H9 (cell line): ENCODE measurements at regions not wholly inside any gene's neighbourhood (a gene's known extent, or its start where the extent isn't known, plus 50 kb on each side); places are given as distances from the start of the nearest gene placed in this dataset.

Experiments used
- DNase-seq: peaks from one replicate; pipeline ENCODE4 v3.0.0-alpha.2; 2017
- H2AFZ ChIP-seq: one replicate; pipeline ENCODE4 v1.6.1; 2013; ENCODE audit warnings: mild to moderate bottlenecking, low read length, control low read depth, moderate library complexity
- H2AK5ac ChIP-seq: 2 replicates; pipeline ENCODE4 v1.6.1; 2013; ENCODE audit warnings: low read length, control low read depth, mixed read lengths; ENCODE audit not compliant: insufficient read length
- H2BK120ac ChIP-seq: one replicate; pipeline ENCODE4 v1.6.1; 2013; ENCODE audit warnings: low read depth, mild to moderate bottlenecking, low read length, control low read depth, inconsistent platforms; ENCODE audit not compliant: poor library complexity, severe bottlenecking
- H2BK12ac ChIP-seq: 2 replicates; pipeline ENCODE4 v1.6.1; 2013; ENCODE audit warnings: low read length, control low read depth, mixed read lengths, low read depth; ENCODE audit not compliant: insufficient read length
- H2BK15ac ChIP-seq: 2 replicates; pipeline ENCODE4 v1.6.1; 2013; ENCODE audit warnings: low read depth, low read length, control low read depth
- H2BK20ac ChIP-seq: one replicate; pipeline ENCODE4 v1.6.1; 2013; ENCODE audit warnings: low read depth, mild to moderate bottlenecking, low read length, control low read depth, inconsistent platforms; ENCODE audit not compliant: poor library complexity, severe bottlenecking
- H2BK5ac ChIP-seq: 2 replicates; pipeline ENCODE4 v1.6.1; 2013; ENCODE audit warnings: low read length, control low read depth, mixed read lengths; ENCODE audit not compliant: insufficient read length
- H3K14ac ChIP-seq: 2 replicates; pipeline ENCODE4 v1.6.1; 2013; ENCODE audit warnings: low read length, control low read depth; ENCODE audit not compliant: insufficient read depth
- H3K18ac ChIP-seq: 2 replicates; pipeline ENCODE4 v1.6.1; 2013; ENCODE audit warnings: low read depth, mild to moderate bottlenecking, mixed read lengths, low read length, control low read depth; ENCODE audit not compliant: insufficient read length
- H3K23ac ChIP-seq: 2 replicates; pipeline ENCODE4 v1.6.1; 2013; ENCODE audit warnings: low read length, control low read depth, mixed read lengths, low read depth; ENCODE audit not compliant: insufficient read length
- H3K23me2 ChIP-seq: 2 replicates; pipeline ENCODE4 v1.6.1; 2013; ENCODE audit warnings: low read depth, mild to moderate bottlenecking, mixed read lengths, low read length, control low read depth; ENCODE audit not compliant: insufficient read length, poor library complexity, severe bottlenecking
- H3K27ac ChIP-seq: 2 replicates; pipeline ENCODE4 v1.5.1; 2013; ENCODE audit warnings: low read length, control low read depth, mixed read lengths, low read depth; ENCODE audit not compliant: insufficient read length
- H3K27me3 ChIP-seq: 2 replicates; pipeline ENCODE4 v1.6.1; 2013; ENCODE audit warnings: low read length, control low read depth, inconsistent platforms; ENCODE audit not compliant: insufficient read depth
- H3K4ac ChIP-seq: 2 replicates; pipeline ENCODE4 v1.6.1; 2013; ENCODE audit warnings: low read depth, mild to moderate bottlenecking, control low read depth, inconsistent platforms, low read length, moderate library complexity
- H3K4me1 ChIP-seq: 2 replicates; pipeline ENCODE4 v1.6.1; 2013; ENCODE audit warnings: low read length, control low read depth, inconsistent platforms; ENCODE audit not compliant: insufficient read depth
- H3K4me2 ChIP-seq: 2 replicates; pipeline ENCODE4 v1.6.1; 2013; ENCODE audit warnings: low read length, control low read depth, mixed read lengths; ENCODE audit not compliant: insufficient read length, insufficient read depth
- H3K56ac ChIP-seq: 2 replicates; pipeline ENCODE4 v1.6.1; 2013; ENCODE audit warnings: low read depth, mild to moderate bottlenecking, mixed read lengths, low read length, control low read depth; ENCODE audit not compliant: insufficient read length
- H3K79me1 ChIP-seq: 2 replicates; pipeline ENCODE4 v1.6.1; 2013; ENCODE audit warnings: low read depth, mild to moderate bottlenecking, moderate library complexity, low read length, control low read depth, inconsistent platforms; ENCODE audit not compliant: insufficient read depth, poor library complexity, severe bottlenecking
- H3K79me2 ChIP-seq: 2 replicates; pipeline ENCODE4 v1.6.1; 2013; ENCODE audit warnings: low read length, control low read depth, inconsistent platforms; ENCODE audit not compliant: insufficient read depth
- H3K9ac ChIP-seq: 2 replicates; pipeline ENCODE4 v1.6.1; 2013; ENCODE audit warnings: low read length, control low read depth, mixed read lengths; ENCODE audit not compliant: insufficient read length; ENCODE audit errors: extremely low read depth
- H3K9me3 ChIP-seq: one replicate; pipeline ENCODE4 v1.6.1; 2013; ENCODE audit warnings: low read depth, low read length, inconsistent platforms; ENCODE audit not compliant: control insufficient read depth
- H3T11ph ChIP-seq: one replicate; pipeline ENCODE4 v1.6.1; 2013; ENCODE audit warnings: mild to moderate bottlenecking, low read length, control low read depth, inconsistent platforms
- H4K20me1 ChIP-seq: one replicate; pipeline ENCODE4 v1.6.1; 2013; ENCODE audit not compliant: control insufficient read depth, insufficient read length, insufficient read depth
- H4K5ac ChIP-seq: 2 replicates; pipeline ENCODE4 v1.6.1; 2013; ENCODE audit warnings: low read depth, mild to moderate bottlenecking, mixed read lengths, low read length, control low read depth; ENCODE audit not compliant: insufficient read length
- H4K8ac ChIP-seq: replicated peaks from 2 replicates; pipeline ENCODE4 v1.6.1; 2013; ENCODE audit warnings: low read length, control low read depth, mixed read lengths, low read depth; ENCODE audit not compliant: insufficient read length
- H4K91ac ChIP-seq: 2 replicates; pipeline ENCODE4 v1.6.1; 2013; ENCODE audit warnings: low read depth, mild to moderate bottlenecking, moderate library complexity, mixed read lengths, low read length, control low read depth; ENCODE audit not compliant: insufficient read length
- H3K27ac Mint-ChIP-seq, 3 experiments: 2 replicates in 2 of 3; 3 replicates in 1 of 3; pipeline ENCODE4 v1.8.0; 2020 to 2021; ENCODE audit warnings: mixed read lengths in 3 of 3, mild to moderate bottlenecking in 1 of 3, moderate library complexity in 1 of 3
- H3K27me3 Mint-ChIP-seq: 2 replicates; pipeline ENCODE4 v1.8.0; 2021; ENCODE audit warnings: low read depth, mild to moderate bottlenecking, moderate library complexity, mixed read lengths
- H3K36me3 Mint-ChIP-seq, 3 experiments: 2 replicates in 2 of 3; 3 replicates in 1 of 3; pipeline ENCODE4 v1.8.0; 2020 to 2021; ENCODE audit warnings: low read depth in 3 of 3, mixed read lengths in 3 of 3; ENCODE audit not compliant: insufficient read depth in 1 of 3
- H3K4me1 Mint-ChIP-seq, 2 experiments: 2 replicates each; pipeline ENCODE4 v1.8.0; 2020; ENCODE audit warnings: mixed read lengths in 2 of 2
- H3K4me3 Mint-ChIP-seq, 2 experiments: 2 replicates in 1 of 2; 3 replicates in 1 of 2; pipeline ENCODE4 v1.8.0; 2020 to 2021; ENCODE audit warnings: mild to moderate bottlenecking in 2 of 2, mixed read lengths in 2 of 2, moderate library complexity in 1 of 2
- H3K9me3 Mint-ChIP-seq, 2 experiments: 2 replicates in 1 of 2; 3 replicates in 1 of 2; pipeline ENCODE4 v1.8.0; 2020; ENCODE audit warnings: mild to moderate bottlenecking in 2 of 2, mixed read lengths in 2 of 2, moderate library complexity in 1 of 2
- CTCF ChIP-seq: fragments of 200-600 bp; sonication (generic); conservative IDR thresholded peaks from 3 replicates; pipeline ENCODE4 v1.8.0; 2021; ENCODE audit warnings: antibody characterized with exemption, mild to moderate bottlenecking
- WGBS: extraction: QIAGEN DNeasy Blood & Tissue Kit; methylation state at CpG from one replicate; pipeline ENCODE4 v1.1.7; 2013; ENCODE audit warnings: missing lambda C conversion rate, low lambda C conversion rate, mixed read lengths; ENCODE audit not compliant: insufficient read length; ENCODE audit errors: extremely low coverage; 5-methylcytosine and 5-hydroxymethylcytosine counted together

GRCh38 chr12:75792687-75793086, 238.9 kb downstream of the PHLDA1 start:
- no peak overlapping the region for H4K8ac ChIP-seq
- H3K79me2 ChIP-seq: no peaks in the 10 kb centered on the region
- peaks cover 5 to 10% of the 10 kb centered on the region in 2 experiments for H3K4me1 Mint-ChIP-seq
- H3K4me3 Mint-ChIP-seq: no peak overlapping the region
- no CpG with 5 or more reads among the region's 1 CpG for WGBS
- H2AFZ ChIP-seq: no peak overlapping the region
- H2AK5ac ChIP-seq: no peak overlapping the region
- H3K27me3 ChIP-seq: no peaks in the 10 kb centered on the region
- no peak overlapping the region for H3K4ac ChIP-seq
- H4K5ac ChIP-seq: no peak overlapping the region
- TF ChIP-seq CTCF: no peak
- H4K20me1 ChIP-seq: no peaks in the 10 kb centered on the region
- H2BK15ac ChIP-seq: no peak overlapping the region
- H3K56ac ChIP-seq: no peak overlapping the region
- H3K9ac ChIP-seq: no peak overlapping the region
- H3K9me3 Mint-ChIP-seq: no peaks in the 10 kb centered on the region
- no peak overlapping the region for H3K14ac ChIP-seq
- no peak for DNase-seq
- no peak overlapping the region for H2BK120ac ChIP-seq
- H2BK5ac ChIP-seq: no peak overlapping the region
- no peak overlapping the region for H4K91ac ChIP-seq
- H3K4me1 ChIP-seq: no peaks in the 10 kb centered on the region
- no peak overlapping the region for H3K27ac ChIP-seq
- H3K27ac Mint-ChIP-seq: no peak overlapping the region
- H3K9me3 ChIP-seq: no peaks in the 10 kb centered on the region
- H3K23ac ChIP-seq: no peak overlapping the region
- no peak overlapping the region for H2BK20ac ChIP-seq
- no peaks in the 10 kb centered on the region for H3K79me1 ChIP-seq
- no peaks in the 10 kb centered on the region for H3K23me2 ChIP-seq
- H3K27me3 Mint-ChIP-seq: no peaks in the 10 kb centered on the region
- H3T11ph ChIP-seq: no peak overlapping the region
- H3K4me2 ChIP-seq: no peak overlapping the region
- H2BK12ac ChIP-seq: no peak overlapping the region
- H3K36me3 Mint-ChIP-seq: no peaks in the 10 kb centered on the region
- H3K18ac ChIP-seq: no peak overlapping the region
